GM19467 (cell line): ENCODE measurements at regions not wholly inside any gene's neighbourhood (a gene's known extent, or its start where the extent isn't known, plus 50 kb on each side); places are given as distances from the start of the nearest gene placed in this dataset.
"Not testable (repeated sequence)": the region's sequence is repeated elsewhere in the genome, so short reads cannot be mapped to it uniquely, and the experiment has no call there.

Source experiments
- ATAC-seq: cut with Tn5 transposase; IDR thresholded peaks from one replicate; pipeline ENCODE4 v1.9.1; 2021; ENCODE audit warnings: mild to moderate bottlenecking, moderate library complexity; ENCODE audit not compliant: unreplicated experiment

DNA sequence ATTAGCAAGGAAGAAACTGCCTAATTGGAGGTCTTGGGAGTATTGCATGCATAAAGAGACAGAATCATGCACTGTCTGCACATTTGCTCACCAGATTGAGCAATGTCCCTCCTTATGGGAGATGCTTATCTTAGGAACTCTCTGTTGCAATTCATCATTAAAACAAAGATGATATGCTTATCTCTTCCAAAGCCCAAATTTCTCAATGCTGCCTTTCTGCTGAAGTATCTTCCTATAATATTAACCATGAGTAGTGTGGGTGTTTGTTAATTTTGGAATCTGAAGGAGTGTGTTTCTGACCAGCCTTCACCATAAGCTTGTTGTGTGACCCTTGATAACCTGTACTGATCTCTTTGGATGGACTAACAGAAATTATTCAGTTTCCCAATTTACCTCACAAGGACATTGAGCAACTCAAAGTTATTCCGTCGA is 1257.6 kb upstream of the FLRT2 start:
- no peak for ATAC-seq

- no peak for ATAC-seq
Measured at GRCh38 chr14:84273181-84273580, 1256.8 kb upstream of the FLRT2 start.

DNA sequence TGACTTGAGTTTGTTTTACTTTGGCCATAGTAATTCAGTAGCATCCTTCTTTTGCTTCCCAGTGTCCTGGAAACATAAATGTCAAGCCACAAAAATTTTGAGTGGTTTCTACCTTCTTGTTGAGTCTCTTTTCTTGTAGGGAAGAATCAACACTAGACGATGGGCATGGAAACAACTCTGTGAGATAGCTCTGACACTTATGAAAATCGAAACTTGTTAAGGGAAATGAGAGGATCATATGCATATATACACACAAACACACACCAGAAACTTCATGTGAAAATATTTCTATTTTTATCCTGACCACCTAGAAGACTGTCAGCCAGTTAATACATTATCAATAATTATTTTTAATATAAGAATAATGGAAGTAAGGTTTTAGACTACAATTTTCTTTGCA is 1247.3 kb upstream of the FLRT2 start:
- no peak for ATAC-seq

DNA sequence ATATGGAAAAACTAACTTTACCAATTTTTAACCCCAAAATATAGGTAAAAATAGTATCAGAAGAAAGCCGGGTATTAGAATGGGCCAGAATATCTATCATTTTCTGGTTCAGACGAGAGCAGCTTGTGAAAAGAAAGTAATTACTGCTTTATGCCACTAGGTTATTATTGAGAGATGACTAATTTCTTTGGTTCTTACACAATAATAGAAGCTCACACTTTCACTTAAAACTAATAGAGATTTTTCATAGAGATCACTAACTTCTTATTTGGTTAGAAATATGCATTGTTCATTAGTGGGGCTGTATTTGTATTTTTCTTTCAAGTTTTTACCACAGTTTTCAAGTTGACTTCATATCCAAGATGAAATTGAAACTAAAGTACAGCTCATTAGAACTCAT is 1241.2 kb upstream of the FLRT2 start:
- no peak for ATAC-seq

- no peak for ATAC-seq
Measured at GRCh38 chr14:84298663-84299195, 1231.2 kb upstream of the FLRT2 start.

DNA sequence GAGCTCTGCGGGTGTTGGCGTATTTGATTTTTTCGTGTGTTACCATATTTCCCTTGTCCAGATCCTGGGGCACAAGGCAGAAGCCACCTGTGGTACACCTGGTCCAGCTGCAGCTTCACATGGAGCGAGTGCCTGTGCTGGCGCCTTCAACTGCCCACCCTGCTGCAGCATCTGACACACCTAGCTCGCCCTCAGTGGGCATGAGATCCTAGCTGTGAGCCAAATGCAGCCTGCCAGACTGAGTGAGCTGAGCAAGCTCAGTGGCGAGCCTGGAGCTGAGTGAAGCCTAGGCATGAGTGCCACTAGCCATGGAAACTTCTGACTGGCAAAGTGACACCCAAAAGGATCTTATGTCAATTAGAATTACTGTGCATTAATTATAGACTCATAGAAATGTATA is 1226.8 kb upstream of the FLRT2 start:
- ATAC-seq = no peak

GRCh38 chr14:84312551-84312950 is 1217.4 kb upstream of the FLRT2 start:
- ATAC-seq = no peak

- ATAC-seq = no peak
Measured at GRCh38 chr14:84323450-84323849, 1206.5 kb upstream of the FLRT2 start.

DNA sequence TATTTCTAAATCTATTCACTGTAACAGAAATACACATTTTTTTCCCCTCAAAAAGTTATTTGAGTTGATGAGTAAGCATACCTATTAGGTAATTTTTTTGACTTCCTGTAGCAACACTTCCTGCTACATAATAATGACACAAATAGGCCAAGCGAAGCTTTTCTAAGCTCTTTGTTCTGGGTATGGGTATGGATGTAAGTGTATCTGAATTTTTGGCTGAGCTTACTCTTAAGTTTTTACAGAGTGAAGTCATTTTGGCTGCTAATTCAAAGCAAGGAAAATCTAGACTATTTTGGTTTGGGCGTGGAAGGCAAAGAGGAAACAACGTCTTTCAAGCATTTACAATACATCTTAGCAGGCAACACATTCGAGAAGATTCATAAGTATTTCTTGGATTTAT is 1206.0 kb upstream of the FLRT2 start:
- ATAC-seq = no peak

DNA sequence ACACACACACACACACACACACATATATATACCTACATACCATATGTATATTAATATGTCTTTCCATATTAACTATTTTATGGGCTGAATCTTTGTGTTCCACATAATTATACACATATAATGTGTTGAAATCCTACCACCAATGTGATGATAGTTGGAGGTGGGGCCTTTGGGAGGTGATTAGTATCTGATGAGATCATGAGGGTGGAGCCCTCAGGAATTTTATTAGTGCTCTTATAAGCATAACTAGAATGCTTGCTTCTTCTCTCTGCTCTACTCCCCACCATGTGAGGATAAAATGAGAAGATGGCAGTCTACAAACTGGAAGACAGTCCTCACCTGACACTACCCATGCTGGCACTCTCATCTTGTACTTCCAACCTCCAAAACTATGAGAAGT is 1193.5 kb upstream of the FLRT2 start:
- no peak for ATAC-seq

DNA sequence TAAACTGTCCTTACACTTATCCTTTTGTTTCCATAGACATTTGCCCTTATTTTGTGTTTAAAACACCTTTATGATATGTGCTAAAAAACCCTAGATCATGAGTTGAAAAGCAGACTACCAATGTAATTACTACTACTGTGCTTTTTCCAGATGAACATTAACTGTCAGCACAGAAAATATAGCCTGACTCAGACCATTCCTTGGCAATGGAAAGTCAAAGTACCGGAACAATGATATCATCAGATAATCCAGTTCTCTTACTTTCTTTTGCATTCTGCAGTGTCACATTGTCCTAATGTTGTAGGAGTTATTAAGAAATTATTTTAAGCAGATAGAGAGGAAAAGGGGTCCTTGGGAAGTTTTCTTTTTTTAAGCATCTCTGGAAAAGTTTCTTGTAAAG is 1189.0 kb upstream of the FLRT2 start:
- no peak for ATAC-seq

DNA sequence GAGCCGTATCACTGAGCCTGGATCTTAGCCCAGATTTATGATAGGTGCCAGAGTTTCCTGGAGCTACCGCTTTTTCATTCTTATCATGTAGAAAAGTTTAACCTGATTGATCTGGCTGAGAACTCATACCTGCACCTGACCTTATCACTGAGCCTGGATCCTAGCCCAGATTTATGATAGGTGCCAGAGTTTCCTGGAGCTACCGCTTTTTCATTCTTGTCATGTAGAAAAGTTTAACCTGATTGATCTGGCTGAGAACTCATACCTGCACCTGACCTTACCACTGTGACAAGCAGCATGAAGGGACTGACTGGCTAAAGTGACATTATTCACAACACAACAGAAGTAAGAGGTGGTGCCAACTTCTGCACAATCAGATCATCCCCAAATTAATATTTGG is 1188.1 kb upstream of the FLRT2 start:
- ATAC-seq = not testable (repeated sequence)

- ATAC-seq = no peak
Measured at GRCh38 chr14:84343656-84344055, 1186.3 kb upstream of the FLRT2 start.

- ATAC-seq = no peak
Measured at GRCh38 chr14:84351646-84352045, 1178.3 kb upstream of the FLRT2 start.

DNA sequence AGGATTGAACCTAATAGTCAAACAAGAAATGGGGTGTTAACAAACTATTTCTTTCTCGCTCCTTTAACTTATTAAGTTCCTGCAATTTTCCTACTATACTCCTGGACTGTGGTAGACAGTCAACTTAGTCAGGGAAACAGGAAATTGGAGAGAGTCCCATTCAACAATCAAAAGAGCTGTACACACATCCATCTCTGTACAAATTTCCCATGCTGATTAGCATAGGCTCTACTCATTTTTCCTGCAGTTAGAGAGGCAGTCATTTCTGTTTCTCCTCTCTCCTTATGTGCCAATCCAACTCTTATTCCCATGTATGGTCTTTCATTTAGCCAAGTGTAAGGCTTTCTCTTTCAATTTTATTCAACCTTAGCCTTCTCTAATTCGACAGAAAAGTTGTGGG is 1168.5 kb upstream of the FLRT2 start:
- ATAC-seq = no peak

DNA sequence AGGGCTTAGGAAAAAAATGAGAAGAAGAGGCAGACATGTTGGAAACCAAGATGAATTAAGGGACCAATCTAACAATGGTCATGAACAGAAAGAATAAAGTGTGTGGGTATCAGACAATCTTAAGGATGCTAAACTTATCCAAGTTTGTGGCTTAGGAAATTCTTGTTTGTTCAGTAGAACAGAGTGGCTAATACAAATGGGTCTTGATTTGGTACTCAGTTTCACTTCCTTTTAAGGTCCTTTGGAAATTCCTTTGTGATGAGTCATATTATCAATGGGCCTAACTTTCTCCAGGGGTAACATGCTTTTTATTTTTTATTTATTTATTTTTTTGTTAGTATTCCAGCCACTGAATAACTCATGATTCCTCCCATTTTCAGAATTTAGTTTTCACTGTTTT is 1154.7 kb upstream of the FLRT2 start:
- ATAC-seq = no peak

DNA sequence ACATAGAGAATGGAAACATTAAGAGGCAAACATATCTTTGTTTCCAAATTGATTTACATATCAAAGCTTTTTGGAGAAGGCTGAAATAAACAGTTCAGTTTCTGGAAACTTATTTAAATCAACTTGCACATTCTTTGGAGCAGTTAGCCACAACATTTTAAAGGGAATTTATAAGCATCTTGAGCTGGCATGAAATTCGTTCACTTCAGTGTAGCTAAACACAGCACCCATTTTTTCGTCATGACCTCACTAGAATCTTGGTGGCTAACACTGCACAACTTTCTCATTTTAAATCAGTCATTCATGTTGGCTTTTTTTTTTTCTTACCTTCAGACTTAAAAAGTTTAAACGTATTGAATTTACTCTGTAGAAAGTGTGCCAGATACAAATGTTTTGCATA is 1139.9 kb upstream of the FLRT2 start:
- no peak for ATAC-seq

- no peak for ATAC-seq
Measured at GRCh38 chr14:84397631-84398030, 1132.3 kb upstream of the FLRT2 start.

GRCh38 chr14:84399296-84399910 is 1130.5 kb upstream of the FLRT2 start:
- ATAC-seq = no peak

GRCh38 chr14:84401631-84402030 is 1128.3 kb upstream of the FLRT2 start:
- ATAC-seq = no peak

GRCh38 chr14:84403585-84403984 is 1126.4 kb upstream of the FLRT2 start:
- ATAC-seq = no peak

GRCh38 chr14:84404246-84404645 is 1125.7 kb upstream of the FLRT2 start:
- ATAC-seq = no peak

GRCh38 chr14:84409435-84409834 is 1120.5 kb upstream of the FLRT2 start:
- no peak for ATAC-seq
